WTC11 (cell line): ENCODE measurements at regions not wholly inside any gene's neighbourhood (a gene's known extent, or its start where the extent isn't known, plus 50 kb on each side); places are given as distances from the start of the nearest gene placed in this dataset.

ENCODE experiments used
- ATAC-seq: fragments of 200-7000 bp; cut with Tn5 transposase; 2 replicates; pipeline ENCODE4 v1.10.0; 2021; ENCODE audit warnings: mild to moderate bottlenecking, moderate library complexity
- CTCF ChIA-PET: fragments of 300-600 bp; sonication (Branson Sonifier 250); formaldehyde crosslinking; loops from one replicate; lab custom pipeline; 2021; ENCODE audit warnings: antibody characterized with exemption; lab: Charles Lee
- POLR2A ChIA-PET: fragments of 350-600 bp; sonication (Branson Sonifier 250); formaldehyde crosslinking; loops from one replicate; lab custom pipeline; 2021; ENCODE audit warnings: antibody characterized with exemption; lab: Charles Lee
- DNase-seq: peaks from one replicate; pipeline ENCODE4 v3.0.0; 2021; ENCODE audit warnings: low spot score
- H3K27ac Mint-ChIP-seq: 2 replicates; pipeline ENCODE4 v1.8.0; 2021; ENCODE audit warnings: mixed read lengths
- H3K27me3 Mint-ChIP-seq: 2 replicates; pipeline ENCODE4 v1.8.0; 2021; ENCODE audit warnings: low read depth, mild to moderate bottlenecking, moderate library complexity, mixed read lengths
- H3K36me3 Mint-ChIP-seq: 2 replicates; pipeline ENCODE4 v1.8.0; 2021; ENCODE audit warnings: mixed read lengths
- H3K4me1 Mint-ChIP-seq: 2 replicates; pipeline ENCODE4 v1.8.0; 2022; ENCODE audit warnings: mixed read lengths
- H3K4me3 Mint-ChIP-seq: 2 replicates; pipeline ENCODE4 v1.8.0; 2021; ENCODE audit warnings: mild to moderate bottlenecking, moderate library complexity, mixed read lengths
- H3K9me3 Mint-ChIP-seq: 2 replicates; pipeline ENCODE4 v1.8.0; 2021; ENCODE audit warnings: mixed read lengths
- CREB1 ChIP-seq: sonication (generic); formaldehyde crosslinking; IDR thresholded peaks from 2 replicates; pipeline ENCODE4 v1.8.0; 2023; ENCODE audit warnings: mild to moderate bottlenecking, missing genetic modification reagents
- ELF4 ChIP-seq: sonication (generic); formaldehyde crosslinking; IDR thresholded peaks from 2 replicates; pipeline ENCODE4 v1.8.1; 2022; ENCODE audit warnings: low read depth, mild to moderate bottlenecking, moderate library complexity, missing genetic modification reagents
- ESRRA ChIP-seq: sonication (generic); formaldehyde crosslinking; IDR thresholded peaks from 2 replicates; pipeline ENCODE4 v1.8.1; 2022; ENCODE audit warnings: mild to moderate bottlenecking, missing genetic modification reagents, borderline replicate concordance
- ETV6 ChIP-seq: sonication (generic); formaldehyde crosslinking; IDR thresholded peaks from 2 replicates; pipeline ENCODE4 v1.8.1; 2022; ENCODE audit warnings: mild to moderate bottlenecking, missing genetic modification reagents
- GABPB1 ChIP-seq: sonication (generic); formaldehyde crosslinking; IDR thresholded peaks from 2 replicates; pipeline ENCODE4 v1.8.1; 2023; ENCODE audit warnings: mild to moderate bottlenecking, missing genetic modification reagents
- GTF2I ChIP-seq: fragments of 250-450 bp; sonication (Bioruptor Pico); conservative IDR thresholded peaks from 2 replicates; pipeline ENCODE4 v1.4.0; 2021; ENCODE audit warnings: mild to moderate bottlenecking
- KAT7 ChIP-seq: sonication (generic); formaldehyde crosslinking; IDR thresholded peaks from 2 replicates; pipeline ENCODE4 v1.8.1; 2023; ENCODE audit warnings: missing genetic modification reagents, mild to moderate bottlenecking, borderline replicate concordance
- OVOL2 ChIP-seq: fragments of 250-450 bp; sonication (Bioruptor Pico); IDR thresholded peaks from 2 replicates; pipeline ENCODE4 v1.9.0; 2021; ENCODE audit warnings: mild to moderate bottlenecking, borderline replicate concordance
- PRRX2 ChIP-seq: fragments of 250-450 bp; sonication (Bioruptor Pico); IDR thresholded peaks from 2 replicates; pipeline ENCODE4 v1.8.0; 2021; ENCODE audit warnings: mild to moderate bottlenecking
- TEAD4 ChIP-seq: sonication (generic); formaldehyde crosslinking; IDR thresholded peaks from 2 replicates; pipeline ENCODE4 v1.8.0; 2022; ENCODE audit warnings: mild to moderate bottlenecking, missing genetic modification reagents
- USF1 ChIP-seq: sonication (generic); formaldehyde crosslinking; IDR thresholded peaks from 2 replicates; pipeline ENCODE4 v1.8.0; 2022; ENCODE audit warnings: mild to moderate bottlenecking, missing genetic modification reagents
- ZBTB21 ChIP-seq: sonication (generic); formaldehyde crosslinking; IDR thresholded peaks from 2 replicates; pipeline ENCODE4 v1.8.1; 2023; ENCODE audit warnings: mild to moderate bottlenecking, missing genetic modification reagents, borderline replicate concordance
- ZNF232 ChIP-seq: sonication (generic); formaldehyde crosslinking; IDR thresholded peaks from 2 replicates; pipeline ENCODE4 v1.8.0; 2022; ENCODE audit warnings: mild to moderate bottlenecking, missing genetic modification reagents
- ZNF263 ChIP-seq: sonication (generic); formaldehyde crosslinking; IDR thresholded peaks from 2 replicates; pipeline ENCODE4 v1.8.1; 2022; ENCODE audit warnings: low read depth, mild to moderate bottlenecking, moderate library complexity, missing genetic modification reagents
- ZNF317 ChIP-seq: sonication (generic); formaldehyde crosslinking; IDR thresholded peaks from 2 replicates; pipeline ENCODE4 v1.8.1; 2023; ENCODE audit warnings: low read depth, mild to moderate bottlenecking, moderate library complexity, missing genetic modification reagents, borderline replicate concordance
- ZNF532 ChIP-seq: fragments of 250-450 bp; sonication (Bioruptor Pico); IDR thresholded peaks from 2 replicates; pipeline ENCODE4 v1.9.0; 2021; ENCODE audit warnings: mild to moderate bottlenecking, borderline replicate concordance
- TF ChIP-seq, protein P1 (sequence below): sonication (generic); formaldehyde crosslinking; IDR thresholded peaks from 2 replicates; pipeline ENCODE4 v1.8.0; 2023; ENCODE audit warnings: missing genetic modification reagents
- TF ChIP-seq, protein P2 (sequence below): sonication (generic); formaldehyde crosslinking; IDR thresholded peaks from 2 replicates; pipeline ENCODE4 v1.8.1; 2023; ENCODE audit warnings: mild to moderate bottlenecking, missing genetic modification reagents, moderate library complexity
- TF ChIP-seq, protein P3 (sequence below): sonication (generic); formaldehyde crosslinking; IDR thresholded peaks from 2 replicates; pipeline ENCODE4 v1.8.1; 2023; ENCODE audit warnings: mild to moderate bottlenecking, missing genetic modification reagents, borderline replicate concordance
- TF ChIP-seq, protein P4 (sequence below): fragments of 250-450 bp; sonication (Bioruptor Pico); conservative IDR thresholded peaks from 2 replicates; pipeline ENCODE4 v1.9.0; 2021; ENCODE audit warnings: mild to moderate bottlenecking

GRCh38 chrX:23493941-23494374, 159.3 kb downstream of the PTCHD1 start:
- POLR2A ChIA-PET = no interaction called here
- ATAC-seq (no peak), DNase-seq (no peak)
- H3K4me1 Mint-ChIP-seq = peaks cover 11% of the 10 kb centered on the region
- H3K9me3 Mint-ChIP-seq = peaks cover 20% of the 10 kb centered on the region
- no peak overlapping the region for H3K4me3 Mint-ChIP-seq
- no peaks in the 10 kb centered on the region for H3K27me3 Mint-ChIP-seq
- TF ChIP-seq ZNF232 (no peak), ZBTB21 (CRISPR knock-in tag) (no peak), ELF4 (CRISPR knock-in tag) (no peak), ZNF317 (CRISPR knock-in tag) (no peak), USF1 (CRISPR knock-in tag) (no peak), ZNF263 (CRISPR knock-in tag) (no peak), ETV6 (CRISPR knock-in tag) (no peak)
- TF ChIP-seq, protein P1, sequence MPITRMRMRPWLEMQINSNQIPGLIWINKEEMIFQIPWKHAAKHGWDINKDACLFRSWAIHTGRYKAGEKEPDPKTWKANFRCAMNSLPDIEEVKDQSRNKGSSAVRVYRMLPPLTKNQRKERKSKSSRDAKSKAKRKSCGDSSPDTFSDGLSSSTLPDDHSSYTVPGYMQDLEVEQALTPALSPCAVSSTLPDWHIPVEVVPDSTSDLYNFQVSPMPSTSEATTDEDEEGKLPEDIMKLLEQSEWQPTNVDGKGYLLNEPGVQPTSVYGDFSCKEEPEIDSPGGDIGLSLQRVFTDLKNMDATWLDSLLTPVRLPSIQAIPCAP (CRISPR knock-in tag) = no peak
- H3K27ac Mint-ChIP-seq = no peak overlapping the region
- H3K36me3 Mint-ChIP-seq = peaks cover 15% of the 10 kb centered on the region
- CTCF ChIA-PET = interaction anchor here (0.6 kb wide), 1 partner anchor 161 kb away, joined by 3 read pairs; no protein-coding TSS in a partner anchor

DNA sequence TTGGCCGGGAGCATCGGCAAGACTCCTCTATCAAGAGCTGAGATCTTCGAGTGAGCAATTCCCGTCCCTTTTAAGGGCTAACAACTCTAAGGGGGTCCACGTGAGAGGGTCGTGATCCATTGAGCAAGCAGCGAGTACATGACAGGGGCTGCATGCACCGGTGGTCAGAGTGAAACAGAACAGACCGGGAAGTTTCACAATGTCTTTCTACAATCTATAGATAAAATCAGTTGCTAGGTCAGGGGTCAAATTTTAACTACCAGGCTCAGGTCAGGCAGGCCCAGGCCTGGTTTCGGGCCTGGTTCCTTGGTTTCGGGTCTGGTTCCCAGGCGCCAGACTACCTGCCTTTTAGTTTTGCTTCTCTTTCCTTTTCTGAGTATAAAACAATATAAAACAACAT, 160.1 kb downstream of the PTCHD1 start:
- Mint-ChIP-seq H3K27me3 (no peaks in the 10 kb centered on the region), H3K27ac (no peak overlapping the region), H3K9me3 (peaks cover 16% of the 10 kb centered on the region), H3K4me1 (peaks cover 11% of the 10 kb centered on the region), H3K4me3 (no peak overlapping the region), H3K36me3 (peaks cover 15% of the 10 kb centered on the region)
- ATAC-seq = no peak
- TF ChIP-seq ZNF532 (CRISPR knock-in tag) (no peak), GABPB1 (no peak), CREB1 (no peak)
- TF ChIP-seq, protein P2, sequence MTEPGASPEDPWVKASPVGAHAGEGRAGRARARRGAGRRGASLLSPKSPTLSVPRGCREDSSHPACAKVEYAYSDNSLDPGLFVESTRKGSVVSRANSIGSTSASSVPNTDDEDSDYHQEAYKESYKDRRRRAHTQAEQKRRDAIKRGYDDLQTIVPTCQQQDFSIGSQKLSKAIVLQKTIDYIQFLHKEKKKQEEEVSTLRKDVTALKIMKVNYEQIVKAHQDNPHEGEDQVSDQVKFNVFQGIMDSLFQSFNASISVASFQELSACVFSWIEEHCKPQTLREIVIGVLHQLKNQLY = no peak
- ChIA-PET CTCF (no interaction called here), POLR2A (no interaction called here)
- no peak for DNase-seq

DNA sequence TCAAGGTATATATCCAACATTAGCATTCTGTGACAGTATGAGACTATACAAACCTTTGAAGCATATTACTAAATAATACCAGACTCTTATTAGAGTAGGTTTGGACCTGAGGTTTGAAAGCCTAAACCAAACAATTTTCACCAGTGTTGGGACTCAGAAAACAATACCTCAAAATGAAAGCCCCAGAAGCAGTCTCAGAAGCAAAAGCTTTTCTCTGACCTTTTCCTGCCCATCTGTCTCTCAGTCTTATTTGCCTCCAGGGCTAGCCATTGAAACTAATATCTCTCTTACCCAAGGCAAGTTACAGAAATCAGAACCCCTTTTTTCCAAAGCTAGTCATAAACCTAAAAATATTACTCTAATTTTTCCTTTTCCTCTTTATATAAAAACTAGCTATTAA, 163.3 kb downstream of the PTCHD1 start:
- Mint-ChIP-seq H3K36me3 (peaks cover 11% of the 10 kb centered on the region), H3K9me3 (peaks cover 11% of the 10 kb centered on the region; the same call in 1 of the 2 replicates), H3K27ac (no peak overlapping the region), H3K27me3 (no peaks in the 10 kb centered on the region), H3K4me1 (peaks cover 11% of the 10 kb centered on the region), H3K4me3 (no peak overlapping the region)
- POLR2A ChIA-PET = no interaction called here
- DNase-seq = no peak
- no peak for ATAC-seq
- CTCF ChIA-PET = no interaction called here
- TF ChIP-seq PRRX2 (CRISPR knock-in tag) (no peak), KAT7 (CRISPR knock-in tag) (no peak), ESRRA (CRISPR knock-in tag) (no peak), GTF2I (no peak), OVOL2 (CRISPR knock-in tag) (no peak), TEAD4 (CRISPR knock-in tag) (no peak)
- TF ChIP-seq, protein P3, sequence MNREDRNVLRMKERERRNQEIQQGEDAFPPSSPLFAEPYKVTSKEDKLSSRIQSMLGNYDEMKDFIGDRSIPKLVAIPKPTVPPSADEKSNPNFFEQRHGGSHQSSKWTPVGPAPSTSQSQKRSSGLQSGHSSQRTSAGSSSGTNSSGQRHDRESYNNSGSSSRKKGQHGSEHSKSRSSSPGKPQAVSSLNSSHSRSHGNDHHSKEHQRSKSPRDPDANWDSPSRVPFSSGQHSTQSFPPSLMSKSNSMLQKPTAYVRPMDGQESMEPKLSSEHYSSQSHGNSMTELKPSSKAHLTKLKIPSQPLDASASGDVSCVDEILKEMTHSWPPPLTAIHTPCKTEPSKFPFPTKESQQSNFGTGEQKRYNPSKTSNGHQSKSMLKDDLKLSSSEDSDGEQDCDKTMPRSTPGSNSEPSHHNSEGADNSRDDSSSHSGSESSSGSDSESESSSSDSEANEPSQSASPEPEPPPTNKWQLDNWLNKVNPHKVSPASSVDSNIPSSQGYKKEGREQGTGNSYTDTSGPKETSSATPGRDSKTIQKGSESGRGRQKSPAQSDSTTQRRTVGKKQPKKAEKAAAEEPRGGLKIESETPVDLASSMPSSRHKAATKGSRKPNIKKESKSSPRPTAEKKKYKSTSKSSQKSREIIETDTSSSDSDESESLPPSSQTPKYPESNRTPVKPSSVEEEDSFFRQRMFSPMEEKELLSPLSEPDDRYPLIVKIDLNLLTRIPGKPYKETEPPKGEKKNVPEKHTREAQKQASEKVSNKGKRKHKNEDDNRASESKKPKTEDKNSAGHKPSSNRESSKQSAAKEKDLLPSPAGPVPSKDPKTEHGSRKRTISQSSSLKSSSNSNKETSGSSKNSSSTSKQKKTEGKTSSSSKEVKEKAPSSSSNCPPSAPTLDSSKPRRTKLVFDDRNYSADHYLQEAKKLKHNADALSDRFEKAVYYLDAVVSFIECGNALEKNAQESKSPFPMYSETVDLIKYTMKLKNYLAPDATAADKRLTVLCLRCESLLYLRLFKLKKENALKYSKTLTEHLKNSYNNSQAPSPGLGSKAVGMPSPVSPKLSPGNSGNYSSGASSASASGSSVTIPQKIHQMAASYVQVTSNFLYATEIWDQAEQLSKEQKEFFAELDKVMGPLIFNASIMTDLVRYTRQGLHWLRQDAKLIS (CRISPR knock-in tag) = no peak
- TF ChIP-seq, protein P4, sequence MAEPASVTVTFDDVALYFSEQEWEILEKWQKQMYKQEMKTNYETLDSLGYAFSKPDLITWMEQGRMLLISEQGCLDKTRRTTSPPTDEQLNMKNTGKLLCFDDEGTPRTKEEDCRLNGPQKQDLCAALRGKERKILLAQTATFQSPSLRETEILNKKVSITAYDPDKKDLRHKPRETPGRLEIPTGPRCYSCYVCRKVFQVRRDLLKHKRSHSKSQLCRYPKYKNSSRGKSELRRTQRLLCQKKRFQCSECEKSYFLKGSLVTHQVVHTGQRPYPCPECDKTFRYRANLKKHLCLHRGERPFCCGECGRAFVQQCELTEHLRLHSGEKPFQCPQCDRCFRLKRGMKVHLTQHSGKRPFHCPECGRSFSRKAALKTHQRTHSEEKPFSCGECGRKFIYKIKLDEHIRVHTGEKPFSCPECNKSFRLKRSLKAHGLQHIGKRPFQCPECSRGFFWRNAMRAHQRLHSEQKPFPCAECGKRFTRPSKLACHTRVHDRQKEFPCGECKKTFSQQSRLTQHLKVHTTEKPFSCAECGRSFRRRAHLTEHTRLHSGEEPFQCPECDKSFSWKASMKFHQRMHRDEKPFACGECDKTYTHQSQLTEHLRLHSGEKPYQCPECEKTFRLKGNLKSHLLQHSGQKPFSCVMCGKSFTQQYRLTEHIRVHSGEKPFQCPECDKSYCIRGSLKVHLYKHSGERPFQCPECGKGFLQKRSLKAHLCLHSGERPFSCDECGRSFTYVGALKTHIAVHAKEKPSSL = no peak
